ENCODE measurements at regions not wholly inside any gene's neighbourhood (a gene's known extent, or its start where the extent isn't known, plus 50 kb on each side); places are given as distances from the start of the nearest gene placed in this dataset.

DNA sequence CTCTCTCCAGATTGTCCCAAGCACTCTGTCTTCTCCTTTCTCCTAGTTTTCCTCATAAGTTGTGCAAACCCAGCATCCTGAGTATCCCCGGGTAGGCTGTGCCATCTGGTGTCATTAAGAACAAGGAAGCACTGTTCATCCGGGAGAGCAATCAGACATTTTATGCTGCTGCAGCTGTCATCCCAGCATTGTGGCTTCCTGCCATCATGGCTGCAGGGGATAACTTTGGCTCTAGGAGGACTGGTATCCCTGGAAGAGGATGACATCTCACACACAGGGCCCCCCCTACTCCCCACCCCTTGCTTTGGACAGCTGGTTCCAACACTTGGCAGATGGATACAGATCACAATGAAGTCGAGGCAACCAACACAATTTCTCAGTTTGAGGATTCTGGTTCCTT, 1195.1 kb upstream of the MAP3K7 start:
- Histone ChIP-seq H3K9me3 (replicated peaks; ENCODE audit: control insufficient read depth, insufficient read depth, low read length) (no peaks in the 10 kb centered on the region), H3K9ac (ENCODE audit: control insufficient read depth, insufficient read depth, low read length) (no peak overlapping the region), H3K4me2 (ENCODE audit: control insufficient read depth, insufficient read depth) (no peak overlapping the region), H3K27me3 (replicated peaks in 1 of 2; ENCODE audit: control insufficient read depth in 2 of 2, insufficient read depth in 2 of 2, low read length in 1 of 2) (no peaks in the 10 kb centered on the region), H3K4me3 (no peak overlapping the region), H3K36me3 (ENCODE audit: control insufficient read depth in 2 of 2, insufficient read depth in 2 of 2, low read length in 1 of 2) (no peaks in the 10 kb centered on the region), H3K27ac (ENCODE audit: control insufficient read depth, insufficient read depth) (no peak overlapping the region), H4K20me1 (ENCODE audit: control insufficient read depth, insufficient read depth) (no peaks in the 10 kb centered on the region), H3K79me2 (ENCODE audit: control insufficient read depth, insufficient read depth, low read length) (no peaks in the 10 kb centered on the region), H2AFZ (ENCODE audit: control insufficient read depth, low read depth, low read length) (no peak overlapping the region), H3K4me1 (ENCODE audit: control insufficient read depth, insufficient read depth, low read length) (no peaks in the 10 kb centered on the region)
- ATAC-seq (no peak), FAIRE-seq (no peak), DNase-seq (ENCODE audit: low read depth, low spot score) (no peak)
- 33% methylated on average over 3 of the region's 3 CpGs for WGBS (ENCODE audit: insufficient coverage, insufficient replicate concordance, low lambda C conversion rate, missing lambda C conversion rate)
- CTCF ChIA-PET = interaction anchor here (1.2 kb wide), 1 partner anchor 452 kb away, joined by 4 read pairs; no protein-coding TSS in a partner anchor
- POLR2A ChIA-PET = no interaction called here
- in situ Hi-C loops (cut with MboI) = no loop called here
- intact Hi-C loops (cut with micrococcal nuclease; ENCODE audit: unreplicated experiment) = no loop called here
- BruUV-seq (replicated peaks) = no TSS peak
- RAD21 ChIA-PET (ENCODE audit: unreplicated experiment) = no interaction called here
- TF ChIP-seq, protein P1, sequence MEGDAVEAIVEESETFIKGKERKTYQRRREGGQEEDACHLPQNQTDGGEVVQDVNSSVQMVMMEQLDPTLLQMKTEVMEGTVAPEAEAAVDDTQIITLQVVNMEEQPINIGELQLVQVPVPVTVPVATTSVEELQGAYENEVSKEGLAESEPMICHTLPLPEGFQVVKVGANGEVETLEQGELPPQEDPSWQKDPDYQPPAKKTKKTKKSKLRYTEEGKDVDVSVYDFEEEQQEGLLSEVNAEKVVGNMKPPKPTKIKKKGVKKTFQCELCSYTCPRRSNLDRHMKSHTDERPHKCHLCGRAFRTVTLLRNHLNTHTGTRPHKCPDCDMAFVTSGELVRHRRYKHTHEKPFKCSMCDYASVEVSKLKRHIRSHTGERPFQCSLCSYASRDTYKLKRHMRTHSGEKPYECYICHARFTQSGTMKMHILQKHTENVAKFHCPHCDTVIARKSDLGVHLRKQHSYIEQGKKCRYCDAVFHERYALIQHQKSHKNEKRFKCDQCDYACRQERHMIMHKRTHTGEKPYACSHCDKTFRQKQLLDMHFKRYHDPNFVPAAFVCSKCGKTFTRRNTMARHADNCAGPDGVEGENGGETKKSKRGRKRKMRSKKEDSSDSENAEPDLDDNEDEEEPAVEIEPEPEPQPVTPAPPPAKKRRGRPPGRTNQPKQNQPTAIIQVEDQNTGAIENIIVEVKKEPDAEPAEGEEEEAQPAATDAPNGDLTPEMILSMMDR (IDR thresholded peaks at IDR 0.05 in 2 of 3, conservative IDR thresholded peaks at IDR 0.05 in 1 of 3; ENCODE audit: control insufficient read depth in 2 of 3, extremely low read depth in 1 of 3, insufficient read depth in 1 of 3, low read depth in 3 of 3, low read length in 3 of 3) = no peak
- TF ChIP-seq HDAC6 (IDR thresholded peaks at IDR 0.05; ENCODE audit: unreplicated experiment) (no peak), POLR2AphosphoS5 (IDR thresholded peaks at IDR 0.05; ENCODE audit: low read length) (no peak), SIN3A (IDR thresholded peaks at IDR 0.05; ENCODE audit: low read depth, low read length) (no peak), CBFB (IDR thresholded peaks at IDR 0.05; ENCODE audit: low read depth) (no peak)
- TF ChIP-seq, protein P2, sequence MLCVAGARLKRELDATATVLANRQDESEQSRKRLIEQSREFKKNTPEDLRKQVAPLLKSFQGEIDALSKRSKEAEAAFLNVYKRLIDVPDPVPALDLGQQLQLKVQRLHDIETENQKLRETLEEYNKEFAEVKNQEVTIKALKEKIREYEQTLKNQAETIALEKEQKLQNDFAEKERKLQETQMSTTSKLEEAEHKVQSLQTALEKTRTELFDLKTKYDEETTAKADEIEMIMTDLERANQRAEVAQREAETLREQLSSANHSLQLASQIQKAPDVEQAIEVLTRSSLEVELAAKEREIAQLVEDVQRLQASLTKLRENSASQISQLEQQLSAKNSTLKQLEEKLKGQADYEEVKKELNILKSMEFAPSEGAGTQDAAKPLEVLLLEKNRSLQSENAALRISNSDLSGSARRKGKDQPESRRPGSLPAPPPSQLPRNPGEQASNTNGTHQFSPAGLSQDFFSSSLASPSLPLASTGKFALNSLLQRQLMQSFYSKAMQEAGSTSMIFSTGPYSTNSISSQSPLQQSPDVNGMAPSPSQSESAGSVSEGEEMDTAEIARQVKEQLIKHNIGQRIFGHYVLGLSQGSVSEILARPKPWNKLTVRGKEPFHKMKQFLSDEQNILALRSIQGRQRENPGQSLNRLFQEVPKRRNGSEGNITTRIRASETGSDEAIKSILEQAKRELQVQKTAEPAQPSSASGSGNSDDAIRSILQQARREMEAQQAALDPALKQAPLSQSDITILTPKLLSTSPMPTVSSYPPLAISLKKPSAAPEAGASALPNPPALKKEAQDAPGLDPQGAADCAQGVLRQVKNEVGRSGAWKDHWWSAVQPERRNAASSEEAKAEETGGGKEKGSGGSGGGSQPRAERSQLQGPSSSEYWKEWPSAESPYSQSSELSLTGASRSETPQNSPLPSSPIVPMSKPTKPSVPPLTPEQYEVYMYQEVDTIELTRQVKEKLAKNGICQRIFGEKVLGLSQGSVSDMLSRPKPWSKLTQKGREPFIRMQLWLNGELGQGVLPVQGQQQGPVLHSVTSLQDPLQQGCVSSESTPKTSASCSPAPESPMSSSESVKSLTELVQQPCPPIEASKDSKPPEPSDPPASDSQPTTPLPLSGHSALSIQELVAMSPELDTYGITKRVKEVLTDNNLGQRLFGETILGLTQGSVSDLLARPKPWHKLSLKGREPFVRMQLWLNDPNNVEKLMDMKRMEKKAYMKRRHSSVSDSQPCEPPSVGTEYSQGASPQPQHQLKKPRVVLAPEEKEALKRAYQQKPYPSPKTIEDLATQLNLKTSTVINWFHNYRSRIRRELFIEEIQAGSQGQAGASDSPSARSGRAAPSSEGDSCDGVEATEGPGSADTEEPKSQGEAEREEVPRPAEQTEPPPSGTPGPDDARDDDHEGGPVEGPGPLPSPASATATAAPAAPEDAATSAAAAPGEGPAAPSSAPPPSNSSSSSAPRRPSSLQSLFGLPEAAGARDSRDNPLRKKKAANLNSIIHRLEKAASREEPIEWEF (IDR thresholded peaks at IDR 0.05; ENCODE audit: insufficient replicate concordance, low read depth, low read length) = no peak
- SMC1A ChIA-PET (ENCODE audit: uncharacterized antibody, unreplicated experiment) = interaction anchor here (0.9 to 1.4 kb wide), 2 partner anchors 31 to 202 kb away, joined by 3 read pairs; no protein-coding TSS in a partner anchor

Measured in GM12878 (cell line).